ENCODE measurements at regions not wholly inside any gene's neighbourhood (a gene's known extent, or its start where the extent isn't known, plus 50 kb on each side); places are given as distances from the start of the nearest gene placed in this dataset.

GRCh38 chr2:71894261-71894660 is 253.4 kb downstream of the CYP26B1 start:
- Histone ChIP-seq H3K9ac (replicated peaks in 1 of 4; ENCODE audit: extremely low read depth in 1 of 4, low read depth in 3 of 4, low read length in 3 of 4) (no peak overlapping the region), H2BK120ac (replicated peaks; ENCODE audit: low read depth, low read length) (no peak overlapping the region), H3K9me3 (ENCODE audit: insufficient read depth in 2 of 2, low read depth in 1 of 2, low read length in 1 of 2) (no peaks in the 10 kb centered on the region), H4K91ac (replicated peaks; ENCODE audit: insufficient read length, low read length) (no peak overlapping the region), H3K27ac (ENCODE audit: low read depth, low read length) (no peak overlapping the region), H3K23ac (ENCODE audit: insufficient read length) (no peak overlapping the region), H3K14ac (ENCODE audit: insufficient read length) (no peak overlapping the region), H2AK5ac (ENCODE audit: low read depth, low read length) (no peak overlapping the region), H3K56ac (replicated peaks; ENCODE audit: insufficient read length, low read depth, low read length) (no peak overlapping the region), H3K79me1 (ENCODE audit: low read depth, low read length) (no peaks in the 10 kb centered on the region), H3K79me2 (ENCODE audit: control insufficient read depth in 1 of 2, insufficient read depth in 2 of 2, low read length in 2 of 2) (no peaks in the 10 kb centered on the region), H3K27me3 (replicated peaks in 1 of 4; ENCODE audit: control insufficient read depth in 3 of 4, extremely low read depth in 1 of 4, insufficient read depth in 3 of 4, low read length in 3 of 4) (no peaks in the 10 kb centered on the region; a peak in 1 of 7 replicates), H2BK15ac (ENCODE audit: low read length) (no peak overlapping the region), H4K20me1 (replicated peaks in 1 of 2; ENCODE audit: control insufficient read depth in 1 of 2, insufficient read depth in 2 of 2, low read length in 2 of 2) (no peaks in the 10 kb centered on the region), H3K23me2 (ENCODE audit: low read depth, low read length) (no peaks in the 10 kb centered on the region), H2BK12ac (ENCODE audit: low read depth, low read length) (no peak overlapping the region), H3K4ac (replicated peaks; ENCODE audit: insufficient read length, low read depth, low read length) (no peak overlapping the region), H2BK20ac (ENCODE audit: low read length) (no peak overlapping the region), H3K4me2 (ENCODE audit: insufficient read depth in 1 of 2, low read depth in 2 of 2, low read length in 2 of 2) (no peak overlapping the region), H2AFZ (ENCODE audit: low read length) (no peak overlapping the region), H3K4me1 (replicated peaks in 1 of 4; ENCODE audit: control insufficient read depth in 3 of 4, insufficient read depth in 4 of 4, low read length in 3 of 4) (no peaks in the 10 kb centered on the region; a peak in 1 of 7 replicates), H3K4me3 (ENCODE audit: extremely low read depth in 1 of 4, insufficient read depth in 2 of 4, low read depth in 3 of 4, low read length in 4 of 4) (no peak overlapping the region), H3K36me3 (ENCODE audit: control insufficient read depth in 2 of 4, insufficient read depth in 4 of 4, low read length in 3 of 4) (no peaks in the 10 kb centered on the region), H4K5ac (ENCODE audit: insufficient read length, low read depth, low read length) (no peak overlapping the region), H2BK5ac (ENCODE audit: low read depth, low read length) (no peak overlapping the region), H3K18ac (ENCODE audit: extremely low read depth, low read length) (no peak overlapping the region), H4K8ac (ENCODE audit: extremely low read depth, insufficient read depth, low read length) (no peak overlapping the region)
- FAIRE-seq = no peak
- POLR2A ChIA-PET (ENCODE audit: partially characterized antibody) = no interaction called here
- peak in 1 of 2 experiments; percentile 43 for DNase-seq (ENCODE audit: low read depth in 1 of 2, low spot score in 2 of 2)
- CTCF ChIA-PET (ENCODE audit: partially characterized antibody) = interaction anchor here (0.6 to 3.3 kb wide), 13 partner anchors 9 to 345 kb away, joined by 3 to 17 read pairs (median 3); no protein-coding TSS in a partner anchor
- 85% methylated on average over 8 of the region's 8 CpGs; no CpG with 5 or more reads in 1 of the 2 experiments for WGBS, 2 experiments (ENCODE audit: extremely low coverage in 1 of 2, insufficient coverage in 1 of 2, insufficient read length in 1 of 2, insufficient replicate concordance in 2 of 2, low coverage in 1 of 2, low lambda C conversion rate in 2 of 2, missing lambda C conversion rate in 1 of 2)
- TF ChIP-seq RAD21 (IDR thresholded peaks at IDR 0.05 in 1 of 2, conservative IDR thresholded peaks at IDR 0.05 in 1 of 2; ENCODE audit: low read depth in 2 of 2, low read length in 2 of 2) (peak; percentile 39 to 47; a peak in 3 of 4 replicates), CTCF (IDR thresholded peaks at IDR 0.05; ENCODE audit: control extremely low read depth in 1 of 3, insufficient read depth in 1 of 3, low read depth in 1 of 3, low read length in 3 of 3) (peak; percentile 28 to 37 (median 37); a peak in 3 of 4 replicates), EGR1 (IDR thresholded peaks at IDR 0.05; ENCODE audit: borderline replicate concordance, low read depth, low read length) (no peak)
